ENCODE measurements at regions not wholly inside any gene's neighbourhood (a gene's known extent, or its start where the extent isn't known, plus 50 kb on each side); places are given as distances from the start of the nearest gene placed in this dataset.

- TF ChIP-seq CTCF (conservative IDR thresholded peaks at IDR 0.05 in 1 of 2, IDR thresholded peaks at IDR 0.05 in 1 of 2; ENCODE audit: low read depth in 1 of 2, low read length in 2 of 2) (no peak), EZH2 (IDR thresholded peaks at IDR 0.05; ENCODE audit: low read length, missing control alignments) (no peak)
These were observed 50.6 kb upstream of the RNF152 start for GRCh38 chr18:61943175-61943964.
